ENCODE measurements at regions not wholly inside any gene's neighbourhood (a gene's known extent, or its start where the extent isn't known, plus 50 kb on each side); places are given as distances from the start of the nearest gene placed in this dataset.
"Not testable (repeated sequence)": the region's sequence is repeated elsewhere in the genome, so short reads cannot be mapped to it uniquely, and the experiment has no call there.

- no peak for DNase-seq
These were observed 120.8 kb upstream of the CDCA7L start for GRCh38 chr7:22066522-22066921.

- DNase-seq, result no peak
These were observed 119.1 kb upstream of the CDCA7L start for GRCh38 chr7:22064816-22065215.

- peak; percentile 72 for DNase-seq
These were observed 116.1 kb upstream of the CDCA7L start for GRCh38 chr7:22061775-22062174.

GRCh38 chr7:22060863-22061262 lies 115.2 kb upstream of the CDCA7L start:
- DNase-seq, result no peak

GRCh38 chr7:22060197-22060596 lies 114.5 kb upstream of the CDCA7L start:
- DNase-seq, result no peak

- no peak for DNase-seq
These were observed 109.5 kb upstream of the CDCA7L start for GRCh38 chr7:22055226-22055625.

- no peak for DNase-seq
These were observed 107.1 kb upstream of the CDCA7L start for GRCh38 chr7:22052674-22053365.

- DNase-seq, result no peak
These were observed 106.4 kb upstream of the CDCA7L start for GRCh38 chr7:22051886-22052673.

GRCh38 chr7:22049766-22050500 lies 104.2 kb upstream of the CDCA7L start:
- no peak for DNase-seq

GRCh38 chr7:22043367-22043766 lies 97.7 kb upstream of the CDCA7L start:
- DNase-seq, result no peak

GRCh38 chr7:22040923-22041595 lies 95.4 kb upstream of the CDCA7L start:
- DNase-seq, result no peak

GRCh38 chr7:22039670-22040069 lies 94.0 kb upstream of the CDCA7L start:
- no peak for DNase-seq

- not testable (repeated sequence) for DNase-seq
These were observed 86.7 kb upstream of the CDCA7L start for GRCh38 chr7:22032356-22032755.

GRCh38 chr7:22028656-22029055 lies 83.0 kb upstream of the CDCA7L start:
- DNase-seq, result not testable (repeated sequence)

GRCh38 chr7:22027475-22027874 lies 81.8 kb upstream of the CDCA7L start:
- DNase-seq, result no peak

- DNase-seq, result no peak
These were observed 80.3 kb upstream of the CDCA7L start for GRCh38 chr7:22025983-22026382.

- no peak for DNase-seq
These were observed 79.4 kb upstream of the CDCA7L start for GRCh38 chr7:22025075-22025474.

GRCh38 chr7:22019931-22020330 lies 74.2 kb upstream of the CDCA7L start:
- DNase-seq, result no peak

GRCh38 chr7:22016507-22016906 lies 70.8 kb upstream of the CDCA7L start:
- no peak for DNase-seq

GRCh38 chr7:22013711-22014110 lies 68.0 kb upstream of the CDCA7L start:
- no peak for DNase-seq

GRCh38 chr7:22008683-22009082 lies 63.0 kb upstream of the CDCA7L start:
- DNase-seq, result no peak

- no peak for DNase-seq
These were observed 62.4 kb upstream of the CDCA7L start for GRCh38 chr7:22008087-22008486.

GRCh38 chr7:22005151-22005550 lies 59.5 kb upstream of the CDCA7L start:
- DNase-seq, result peak; percentile 2

Measured in fibroblast of skin of back (primary cell).